ENCODE measurements at regions not wholly inside any gene's neighbourhood (a gene's known extent, or its start where the extent isn't known, plus 50 kb on each side); places are given as distances from the start of the nearest gene placed in this dataset.
"Not testable (repeated sequence)": the region's sequence is repeated elsewhere in the genome, so short reads cannot be mapped to it uniquely, and the experiment has no call there.

DNA sequence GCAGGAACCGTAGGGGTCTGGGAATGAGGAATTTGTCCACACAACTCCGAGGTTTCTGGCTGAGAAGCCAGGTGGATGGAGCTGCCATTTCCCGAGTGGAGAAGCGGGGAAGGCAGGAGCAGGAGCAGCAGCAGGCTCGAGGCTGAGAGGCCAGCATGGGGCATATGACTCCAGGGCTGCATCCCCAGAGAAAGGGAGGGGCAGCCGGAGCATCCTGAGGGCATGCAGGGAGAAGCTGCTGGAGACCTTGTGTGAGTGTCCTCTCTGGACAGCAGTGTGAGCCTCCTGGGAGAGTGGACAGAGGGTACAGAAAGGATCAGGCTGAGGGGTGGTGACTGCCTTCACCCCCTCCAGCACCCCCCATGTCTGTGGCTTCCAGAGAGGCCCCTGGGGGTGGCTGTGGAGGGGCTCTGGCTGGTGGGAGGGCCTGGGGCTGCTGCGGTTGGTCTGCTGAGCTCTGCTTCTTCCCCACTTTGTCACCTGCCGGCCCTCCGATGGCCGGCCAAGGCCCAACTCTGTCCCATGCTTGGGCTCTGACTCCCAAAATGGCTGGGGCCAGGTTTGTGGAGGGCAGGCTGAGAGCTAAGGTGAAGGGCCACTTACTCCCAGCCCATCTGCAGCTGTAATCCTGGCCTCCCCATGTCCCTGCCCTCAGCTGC, 633.1 kb downstream of the MATN1 start:
- ATAC-seq (ENCODE audit: low read depth) (no peak), DNase-seq (ENCODE audit: low spot score in 2 of 2) (no peak)
- peaks cover 18% of the 10 kb centered on the region for H3K9me3 Mint-ChIP-seq
- peaks cover 15% of the 10 kb centered on the region for H3K27me3 Mint-ChIP-seq
- peaks cover 5% of the 10 kb centered on the region for H3K36me3 Mint-ChIP-seq
- H3K4me1 Mint-ChIP-seq = no peaks in the 10 kb centered on the region
- no peak overlapping the region for H3K4me3 Mint-ChIP-seq
- no peak overlapping the region for H3K27ac Mint-ChIP-seq

DNA sequence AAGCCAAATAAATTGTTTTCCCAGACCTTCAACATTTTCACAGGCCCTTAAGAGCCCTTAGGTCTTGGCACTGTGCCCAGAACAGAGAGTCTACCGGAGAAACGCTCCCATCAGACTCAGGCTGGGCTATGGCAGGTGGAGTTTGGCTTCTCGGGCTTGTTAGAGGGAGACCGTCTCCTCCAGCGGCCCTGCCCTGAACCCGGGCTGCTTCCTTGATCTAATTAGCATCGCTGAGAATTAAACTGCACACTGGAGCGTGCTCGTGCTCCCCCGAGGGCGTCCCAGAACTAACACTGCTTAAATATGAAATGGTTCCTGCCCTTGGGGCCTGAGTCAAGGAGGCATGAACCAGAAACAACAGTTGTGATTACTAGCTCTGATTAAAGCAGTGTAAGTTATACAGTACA, 634.4 kb downstream of the MATN1 start:
- H3K36me3 Mint-ChIP-seq = peaks cover 5% of the 10 kb centered on the region
- H3K4me1 Mint-ChIP-seq = no peaks in the 10 kb centered on the region
- H3K27me3 Mint-ChIP-seq = peaks cover 18% of the 10 kb centered on the region
- H3K27ac Mint-ChIP-seq = no peak overlapping the region
- H3K4me3 Mint-ChIP-seq = no peak overlapping the region
- DNase-seq (ENCODE audit: low spot score in 2 of 2) (no peak), ATAC-seq (ENCODE audit: low read depth) (no peak)
- peaks cover 18% of the 10 kb centered on the region for H3K9me3 Mint-ChIP-seq

DNA sequence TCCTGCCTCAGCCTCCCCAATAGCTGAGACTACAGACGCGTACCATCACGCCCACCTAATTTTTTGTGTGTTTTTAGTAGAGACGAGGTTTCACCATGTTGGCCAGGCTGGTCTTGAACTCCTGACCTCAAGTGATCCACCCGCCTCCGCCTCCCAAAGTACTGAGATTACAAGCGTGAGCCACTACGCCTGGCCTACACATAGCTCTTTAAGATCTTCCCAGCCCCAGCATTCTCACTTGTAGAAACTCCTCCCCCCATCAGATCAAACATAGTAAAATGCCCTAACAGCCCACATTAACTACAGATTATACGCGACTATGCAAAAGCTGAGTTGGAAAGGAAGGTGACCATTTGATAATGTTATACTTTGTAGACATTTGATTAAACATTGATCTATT, 634.8 kb downstream of the MATN1 start:
- ATAC-seq (ENCODE audit: low read depth) (no peak), DNase-seq (ENCODE audit: low spot score in 2 of 2) (no peak)
- Mint-ChIP-seq H3K4me1 (no peaks in the 10 kb centered on the region), H3K27me3 (peaks cover 18% of the 10 kb centered on the region), H3K4me3 (no peak overlapping the region), H3K36me3 (peaks cover 5% of the 10 kb centered on the region), H3K27ac (no peak overlapping the region), H3K9me3 (peaks cover 18% of the 10 kb centered on the region)

DNA sequence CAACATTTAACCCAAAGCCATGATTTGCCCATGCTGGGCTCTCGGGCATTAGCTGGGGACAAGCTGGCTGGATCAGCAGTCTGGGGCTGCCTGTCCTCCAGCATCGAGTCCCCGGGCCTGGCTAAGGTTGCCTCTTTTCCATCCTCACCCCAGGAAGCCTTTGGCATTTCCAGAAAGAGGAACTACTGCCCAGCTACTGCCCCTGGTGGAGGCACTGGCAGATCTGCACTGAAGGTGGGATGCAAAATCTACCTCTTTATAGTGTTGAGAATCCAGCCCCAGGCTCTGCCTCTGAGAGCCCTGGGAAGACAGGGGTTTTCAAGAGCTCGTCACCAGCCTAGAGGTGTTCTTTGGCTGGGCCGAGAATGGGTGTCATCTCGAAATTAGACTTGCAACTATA, 635.9 kb downstream of the MATN1 start:
- H3K27me3 Mint-ChIP-seq = peaks cover 21% of the 10 kb centered on the region

DNA sequence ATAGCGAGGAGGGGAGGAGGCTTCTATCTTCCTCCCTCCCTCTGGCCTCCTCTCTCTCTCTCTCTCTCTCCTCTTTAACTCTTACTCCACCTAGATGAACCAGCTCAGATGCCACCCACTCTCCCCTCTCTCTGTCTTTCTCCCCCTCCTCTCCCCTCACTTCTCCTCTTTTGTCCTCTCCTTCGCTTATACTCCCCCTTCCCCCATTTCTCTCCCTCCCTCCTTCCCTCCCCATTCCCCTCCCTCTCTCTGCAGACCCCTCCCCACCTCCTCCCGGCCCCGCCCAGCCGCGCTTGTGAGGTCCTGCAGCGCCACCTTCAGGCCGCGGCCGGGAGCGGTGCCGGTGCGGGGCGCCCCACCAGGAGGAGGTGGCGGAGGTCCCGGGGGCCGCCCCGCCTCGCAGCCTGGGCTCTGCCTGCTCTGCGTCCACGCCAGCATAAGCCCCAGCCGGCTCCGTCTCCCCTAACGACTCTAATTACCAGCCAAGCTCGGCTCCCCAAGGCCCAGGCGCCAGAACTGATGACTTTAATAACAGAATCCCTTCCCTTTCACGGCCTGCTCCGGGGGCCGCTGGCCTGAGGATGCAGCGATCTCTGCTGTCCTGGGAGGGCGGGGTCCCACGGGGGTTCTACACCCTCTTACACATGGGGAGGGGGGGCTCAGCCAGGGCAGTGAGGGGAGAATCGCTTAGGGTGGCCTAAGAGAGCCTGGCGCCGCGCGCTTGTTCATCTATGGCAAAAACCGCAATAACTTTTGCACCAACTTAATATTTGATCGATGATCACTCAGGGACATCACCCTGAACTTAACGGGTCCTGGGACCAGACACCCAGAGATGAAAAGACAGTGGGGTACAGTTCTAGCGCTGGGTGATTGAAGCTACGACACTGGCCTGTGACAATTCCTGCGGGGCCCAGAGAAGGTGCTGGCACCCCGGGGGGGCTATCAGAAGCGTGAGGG, 637.3 kb downstream of the MATN1 start:
- Mint-ChIP-seq H3K36me3 (peaks cover 3% of the 10 kb centered on the region), H3K4me3 (no peak overlapping the region), H3K9me3 (peaks cover 2% of the 10 kb centered on the region), H3K27me3 (peaks cover 29% of the 10 kb centered on the region), H3K4me1 (no peaks in the 10 kb centered on the region), H3K27ac (no peak overlapping the region)
- DNase-seq (ENCODE audit: low spot score in 2 of 2) (no peak), ATAC-seq (ENCODE audit: low read depth) (no peak)

More for the DNA sequence above, 635.9 kb downstream of the MATN1 start:
- H3K36me3 Mint-ChIP-seq = peaks cover 5% of the 10 kb centered on the region
- H3K4me3 Mint-ChIP-seq = no peak overlapping the region
- ATAC-seq (ENCODE audit: low read depth) = no peak
- DNase-seq (ENCODE audit: low spot score in 2 of 2) = no peak
- no peak overlapping the region for H3K27ac Mint-ChIP-seq
- no peaks in the 10 kb centered on the region for H3K4me1 Mint-ChIP-seq
- peaks cover 10% of the 10 kb centered on the region for H3K9me3 Mint-ChIP-seq

DNA sequence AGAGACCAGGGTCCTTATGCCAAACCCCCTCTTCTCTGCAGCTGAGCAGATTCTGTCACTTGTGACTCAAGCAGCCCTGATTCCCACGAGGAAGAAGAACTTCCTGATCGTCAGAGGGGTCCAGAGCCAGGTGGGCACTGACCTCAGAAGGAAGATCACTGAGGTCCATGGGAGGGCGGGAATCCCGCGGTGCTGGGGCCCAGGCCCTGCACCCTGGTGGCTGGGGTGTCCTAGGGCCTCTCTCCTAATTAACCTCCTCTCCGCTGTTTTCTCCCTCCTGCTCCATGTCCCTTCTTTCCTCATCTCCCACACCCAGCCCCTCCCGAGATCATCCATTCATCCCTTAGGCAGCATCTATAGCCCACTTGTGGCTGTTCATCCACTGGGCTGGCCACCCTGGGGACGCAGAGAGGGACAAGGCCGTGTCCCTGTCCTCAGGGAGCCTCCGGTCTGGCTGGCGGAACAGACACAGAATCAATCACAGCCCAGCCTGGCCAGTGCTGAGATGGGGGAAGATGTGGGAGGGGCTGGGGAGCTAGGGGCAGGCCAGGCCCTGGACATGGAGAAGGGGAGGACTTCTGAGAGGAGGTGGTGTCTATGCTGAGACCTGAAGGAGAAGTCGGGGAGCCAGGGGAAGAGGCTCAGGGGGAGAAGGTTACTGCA, 638.3 kb downstream of the MATN1 start:
- H3K9me3 Mint-ChIP-seq = peaks cover 2% of the 10 kb centered on the region
- H3K27me3 Mint-ChIP-seq = peaks cover 29% of the 10 kb centered on the region
- no peak for DNase-seq (ENCODE audit: low spot score in 2 of 2)
- H3K4me3 Mint-ChIP-seq = no peak overlapping the region
- no peak overlapping the region for H3K27ac Mint-ChIP-seq
- ATAC-seq (ENCODE audit: low read depth) = no peak
- H3K36me3 Mint-ChIP-seq = peaks cover 3% of the 10 kb centered on the region
- H3K4me1 Mint-ChIP-seq = no peaks in the 10 kb centered on the region

DNA sequence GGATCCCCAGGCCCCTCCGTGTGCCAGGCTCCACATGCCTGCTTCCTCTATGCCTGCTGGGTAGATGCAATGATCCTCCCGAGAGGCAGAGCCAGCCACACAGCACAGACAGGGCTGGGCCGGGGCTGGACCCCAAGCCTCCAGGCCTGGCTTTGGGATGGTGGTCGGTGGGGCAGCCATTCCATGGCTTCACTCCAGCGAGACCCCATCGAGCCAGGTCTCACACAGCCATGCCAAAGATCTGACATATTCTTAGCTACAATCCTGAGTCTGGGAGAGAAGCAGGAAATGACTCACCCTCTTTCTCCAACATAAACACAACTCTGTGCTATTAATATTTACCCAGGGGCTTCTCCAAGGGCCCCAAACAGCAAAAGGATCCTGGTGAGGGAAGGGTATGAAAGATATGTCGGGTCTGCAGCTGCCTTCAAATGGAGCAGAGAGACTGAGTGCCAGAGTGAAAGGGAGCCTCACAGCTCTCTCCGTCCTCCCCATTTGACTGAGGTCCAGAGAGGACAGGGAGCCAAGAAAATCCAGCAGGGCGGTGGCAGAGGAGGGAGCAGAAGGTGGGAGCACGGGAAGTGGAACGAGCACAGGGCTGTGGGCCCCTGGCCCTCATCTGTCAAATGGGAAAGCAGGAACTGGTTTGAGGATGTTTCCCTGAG, 639.5 kb downstream of the MATN1 start:
- Mint-ChIP-seq H3K4me1 (no peaks in the 10 kb centered on the region), H3K27me3 (peaks cover 22% of the 10 kb centered on the region), H3K4me3 (no peak overlapping the region), H3K27ac (no peak overlapping the region), H3K36me3 (no peaks in the 10 kb centered on the region), H3K9me3 (no peaks in the 10 kb centered on the region)
- DNase-seq (ENCODE audit: low spot score in 2 of 2) (no peak), ATAC-seq (ENCODE audit: low read depth) (no peak)

DNA sequence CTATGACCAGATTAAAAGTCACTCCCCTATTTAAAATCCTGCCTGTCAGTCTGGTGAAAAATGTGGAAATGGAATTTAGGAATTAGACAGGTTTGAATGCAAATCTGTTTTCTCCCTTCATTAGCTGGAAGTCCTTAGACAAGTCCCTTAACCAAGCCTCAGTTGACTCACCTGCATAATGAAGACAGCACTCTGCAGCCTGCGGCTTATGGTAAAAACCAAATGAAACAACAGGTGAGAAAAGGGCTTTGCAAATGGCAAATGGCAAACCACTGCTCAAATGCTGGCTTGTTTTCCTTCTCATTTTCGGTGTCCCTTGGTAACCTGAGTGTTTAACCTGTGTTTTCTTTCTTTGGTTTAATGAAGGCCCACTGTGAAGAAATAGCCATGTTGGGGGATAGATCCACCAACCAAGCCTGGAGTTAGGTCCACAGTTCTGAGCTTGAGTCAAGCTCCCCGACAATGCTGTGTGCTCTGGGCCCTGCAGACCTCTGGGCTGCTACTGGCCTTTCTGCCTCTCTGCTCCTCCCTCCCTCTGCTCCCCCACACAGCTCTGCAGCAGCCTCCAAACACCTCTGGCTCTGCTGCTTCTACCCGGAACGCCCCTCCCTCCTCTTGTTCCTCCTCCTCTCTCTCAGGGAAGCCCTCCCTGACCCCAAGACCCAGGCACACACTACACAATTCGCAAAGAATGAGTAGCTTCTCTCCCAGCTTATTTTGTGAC, 641.8 kb downstream of the MATN1 start:
- ATAC-seq (ENCODE audit: low read depth) = no peak
- Mint-ChIP-seq H3K27me3 (peaks cover 19% of the 10 kb centered on the region), H3K9me3 (peaks cover 6% of the 10 kb centered on the region), H3K4me3 (no peak overlapping the region), H3K27ac (no peak overlapping the region), H3K4me1 (no peaks in the 10 kb centered on the region), H3K36me3 (no peaks in the 10 kb centered on the region)
- no peak for DNase-seq (ENCODE audit: low spot score in 2 of 2)

DNA sequence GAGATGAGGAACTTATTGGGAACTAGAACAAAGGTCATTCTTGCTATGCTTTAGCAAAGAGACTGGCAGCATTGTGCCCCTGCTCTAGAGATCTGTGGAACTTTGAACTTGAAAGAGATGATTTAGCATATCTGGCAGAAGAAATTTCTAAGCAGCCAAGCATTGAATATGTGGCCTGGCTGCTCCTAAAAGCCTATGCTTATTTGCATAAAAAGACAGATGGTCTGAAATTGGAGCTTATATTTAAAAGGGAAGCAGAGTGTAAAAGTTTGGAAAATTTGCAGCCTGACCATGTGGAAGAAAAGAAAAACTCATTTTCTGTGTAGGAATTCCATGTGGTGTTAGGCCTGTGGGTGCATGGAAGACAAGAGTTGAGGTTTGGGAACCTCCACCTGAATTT, 647.5 kb downstream of the MATN1 start:
- H3K27me3 Mint-ChIP-seq = peaks cover 11% of the 10 kb centered on the region

DNA sequence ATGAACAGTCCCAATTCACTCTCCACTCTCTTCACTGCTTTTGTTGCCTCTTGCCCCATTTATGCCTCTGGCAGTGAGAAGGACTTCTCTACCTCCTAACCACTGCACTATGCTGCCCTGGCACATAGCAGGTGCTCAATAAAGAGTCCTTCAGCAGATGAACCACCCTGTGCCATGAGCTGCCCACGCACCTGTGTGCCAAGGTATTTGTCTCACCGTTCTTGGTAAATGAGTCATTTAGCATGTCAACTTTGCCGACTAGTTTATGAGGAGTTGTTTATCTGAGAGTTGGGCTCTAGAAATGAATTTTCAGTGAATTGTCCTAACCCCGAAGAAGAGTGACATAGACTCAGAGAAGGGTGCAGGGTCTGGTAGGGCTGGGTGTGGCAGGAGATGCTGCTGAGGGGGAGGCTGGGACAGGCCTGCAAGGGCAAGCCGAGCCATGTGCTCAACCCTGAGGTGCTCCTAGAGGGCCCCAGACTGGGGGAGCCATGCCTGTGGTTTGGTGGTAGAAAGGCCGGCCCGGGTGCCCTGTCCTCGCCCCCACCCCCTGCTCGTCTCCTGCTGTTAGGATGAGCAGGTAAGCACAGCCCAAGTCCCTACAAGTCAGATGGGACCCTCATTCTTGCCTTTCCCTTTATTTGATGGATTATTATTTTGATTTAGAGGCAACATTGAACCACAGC, 654.5 kb downstream of the MATN1 start:
- ATAC-seq (ENCODE audit: low read depth) (no peak), DNase-seq (ENCODE audit: low spot score in 2 of 2) (no peak)
- Mint-ChIP-seq H3K4me3 (no peak overlapping the region), H3K36me3 (no peaks in the 10 kb centered on the region), H3K27me3 (peaks cover 19% of the 10 kb centered on the region), H3K4me1 (no peaks in the 10 kb centered on the region), H3K9me3 (no peaks in the 10 kb centered on the region), H3K27ac (no peak overlapping the region)

More for the DNA sequence above, 647.5 kb downstream of the MATN1 start:
- peaks cover 10% of the 10 kb centered on the region for H3K9me3 Mint-ChIP-seq
- ATAC-seq (ENCODE audit: low read depth); H3K36me3 Mint-ChIP-seq; H3K27ac Mint-ChIP-seq; DNase-seq (ENCODE audit: low spot score in 2 of 2); H3K4me3 Mint-ChIP-seq; H3K4me1 Mint-ChIP-seq: not testable (repeated sequence)

DNA sequence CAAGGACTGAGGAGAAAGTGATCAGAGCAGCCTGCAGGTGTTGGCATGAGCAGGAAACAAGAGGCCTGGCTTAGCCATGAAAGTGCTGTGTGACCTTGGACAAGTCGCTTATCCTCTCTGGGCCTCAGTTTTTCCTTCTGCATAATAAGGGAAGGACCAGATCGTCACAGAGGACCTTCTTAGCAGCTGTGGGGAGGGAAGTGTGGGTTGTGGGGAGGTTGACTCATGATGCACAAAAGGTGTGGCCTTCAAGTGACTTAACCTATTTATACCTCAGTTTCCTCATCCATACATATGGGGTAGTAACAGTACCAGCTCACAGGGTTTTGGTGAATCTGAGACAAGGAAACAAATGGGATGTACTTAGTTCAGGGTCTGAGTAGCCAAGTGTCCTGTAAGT, 658.8 kb downstream of the MATN1 start:
- no peak for DNase-seq (ENCODE audit: low spot score in 2 of 2)
- H3K27me3 Mint-ChIP-seq = peaks cover 4% of the 10 kb centered on the region
- no peaks in the 10 kb centered on the region for H3K9me3 Mint-ChIP-seq
- H3K4me3 Mint-ChIP-seq = no peak overlapping the region
- H3K27ac Mint-ChIP-seq = no peak overlapping the region
- no peak for ATAC-seq (ENCODE audit: low read depth)
- H3K36me3 Mint-ChIP-seq = no peaks in the 10 kb centered on the region
- no peaks in the 10 kb centered on the region for H3K4me1 Mint-ChIP-seq

DNA sequence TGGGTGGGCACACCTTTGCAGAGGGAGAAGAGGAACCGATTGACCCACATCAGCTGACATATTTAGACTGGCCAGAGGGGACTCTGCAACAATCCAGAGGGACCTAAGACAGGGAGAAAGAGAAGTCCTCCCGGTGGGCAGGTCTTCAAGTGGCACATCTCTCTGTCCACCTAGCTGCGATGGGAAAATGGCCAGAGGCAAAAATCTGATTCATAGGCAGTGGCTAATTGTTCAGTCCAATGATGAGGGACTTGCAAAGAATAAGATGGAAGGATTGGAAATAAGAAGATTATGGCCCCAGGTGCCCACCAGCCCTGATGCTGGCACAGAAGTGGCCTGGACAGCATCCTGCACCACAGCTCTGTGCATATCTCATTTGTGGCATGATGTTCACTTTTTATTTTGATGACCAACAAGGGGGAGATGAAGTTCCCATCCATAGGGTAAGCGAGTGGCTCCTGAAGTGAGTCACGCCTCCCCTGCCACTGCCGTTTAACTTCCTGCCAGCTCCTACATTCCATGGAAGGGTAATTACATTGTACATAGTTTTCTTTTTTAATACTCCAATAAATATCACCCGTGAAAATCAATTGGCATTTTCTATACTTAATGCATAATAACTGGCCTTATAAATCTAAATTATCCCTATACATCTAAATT, 659.6 kb downstream of the MATN1 start:
- DNase-seq (ENCODE audit: low spot score in 2 of 2) (no peak), ATAC-seq (ENCODE audit: low read depth) (no peak)
- H3K36me3 Mint-ChIP-seq = no peaks in the 10 kb centered on the region
- no peak overlapping the region for H3K27ac Mint-ChIP-seq
- H3K27me3 Mint-ChIP-seq = peaks cover 4% of the 10 kb centered on the region
- H3K9me3 Mint-ChIP-seq = no peaks in the 10 kb centered on the region
- no peak overlapping the region for H3K4me3 Mint-ChIP-seq
- no peaks in the 10 kb centered on the region for H3K4me1 Mint-ChIP-seq

Data from memory B cell (primary cell).